NCI-H510A treated with DMSO at 0.1 percent for 48 hours (cell line): ENCODE measurements at regions not wholly inside any gene's neighbourhood (a gene's known extent, or its start where the extent isn't known, plus 50 kb on each side); places are given as distances from the start of the nearest gene placed in this dataset.
A peak's percentile ranks its signal among the peaks of the same experiment; 100 is the strongest.

ENCODE experiments used
- DNase-seq: peaks from one replicate; lab custom pipeline; 2025; lab: John Stamatoyannopoulos, UW

GRCh38 chr16:48487287-48487686, 102.1 kb upstream of the SIAH1 start:
- no peak for DNase-seq

- no peak for DNase-seq
Observed at GRCh38 chr16:48481772-48482171, 96.6 kb upstream of the SIAH1 start.

GRCh38 chr16:48481211-48481610, 96.0 kb upstream of the SIAH1 start:
- DNase-seq: no peak

- no peak for DNase-seq
Observed at GRCh38 chr16:48479955-48480354, 94.7 kb upstream of the SIAH1 start.

GRCh38 chr16:48479329-48479728, 94.1 kb upstream of the SIAH1 start:
- DNase-seq: no peak

GRCh38 chr16:48478393-48478792, 93.2 kb upstream of the SIAH1 start:
- DNase-seq: no peak

GRCh38 chr16:48471435-48471834, 86.2 kb upstream of the SIAH1 start:
- DNase-seq: no peak

GRCh38 chr16:48462106-48462740, 77.0 kb upstream of the SIAH1 start:
- DNase-seq: no peak

GRCh38 chr16:48459167-48459566, 74.0 kb upstream of the SIAH1 start:
- DNase-seq: no peak

GRCh38 chr16:48454051-48454450, 68.8 kb upstream of the SIAH1 start:
- no peak for DNase-seq

- DNase-seq: no peak
Observed at GRCh38 chr16:48452991-48453760, 68.0 kb upstream of the SIAH1 start.

GRCh38 chr16:48451323-48451722, 66.1 kb upstream of the SIAH1 start:
- no peak for DNase-seq

GRCh38 chr16:48450367-48450766, 65.2 kb upstream of the SIAH1 start:
- DNase-seq: no peak

GRCh38 chr16:48448841-48449481, 63.7 kb upstream of the SIAH1 start:
- DNase-seq: no peak

- no peak for DNase-seq
Observed at GRCh38 chr16:48447940-48448536, 62.8 kb upstream of the SIAH1 start.

- DNase-seq: no peak
Observed at GRCh38 chr16:48447428-48447827, 62.2 kb upstream of the SIAH1 start.

- no peak for DNase-seq
Observed at GRCh38 chr16:48446534-48446920, 61.3 kb upstream of the SIAH1 start.

- no peak for DNase-seq
Observed at GRCh38 chr16:48445782-48446533, 60.7 kb upstream of the SIAH1 start.

GRCh38 chr16:48444574-48444973, 59.4 kb upstream of the SIAH1 start:
- DNase-seq: no peak

GRCh38 chr16:48442379-48442778, 57.2 kb upstream of the SIAH1 start:
- DNase-seq: no peak

- peak; percentile 66 for DNase-seq
Observed at GRCh38 chr16:48441863-48442279, 56.7 kb upstream of the SIAH1 start.

- no peak for DNase-seq
Observed at GRCh38 chr16:48441106-48441505, 55.9 kb upstream of the SIAH1 start.
